Esophagus muscularis mucosa (tissue), 4 donors: ENCODE measurements at regions not wholly inside any gene's neighbourhood (a gene's known extent, or its start where the extent isn't known, plus 50 kb on each side); places are given as distances from the start of the nearest gene placed in this dataset.

Experiments
- DNase-seq: peaks from one replicate; pipeline ENCODE4 v3.0.0-alpha.2; 2017; ENCODE audit errors: extremely low spot score
- H3K27ac ChIP-seq, 4 donors: fragments of 200-600 bp; sonication (generic); replicated peaks in 1 of 4; 1 replicate in 3 of 4; 2 replicates in 1 of 4; pipeline ENCODE4 v1.5.1; 2016 to 2019; ENCODE audit warnings: mild to moderate bottlenecking in 1 of 4
- H3K27me3 ChIP-seq, 4 donors: fragments of 200-600 bp; sonication (generic); one replicate each; pipeline versions ENCODE4 v1.5.1 to v1.6.0; 2016 to 2019
- H3K36me3 ChIP-seq, 4 donors: fragments of 200-600 bp; sonication (generic); one replicate each; pipeline ENCODE4 v1.5.1; 2016 to 2019
- H3K4me1 ChIP-seq, 4 donors: fragments of 200-600 bp; sonication (generic); one replicate each; pipeline ENCODE4 v1.5.1; 2016 to 2019
- H3K4me3 ChIP-seq, 4 donors: fragments of 200-600 bp; sonication (generic); 1 replicate in 2 of 4; 2 replicates in 2 of 4; pipeline ENCODE4 v1.5.1; 2016 to 2019; ENCODE audit warnings: mild to moderate bottlenecking in 4 of 4, moderate library complexity in 1 of 4
- H3K9me3 ChIP-seq, 4 donors: fragments of 200-600 bp; sonication (generic); 1 replicate in 3 of 4; 2 replicates in 1 of 4; pipeline ENCODE4 v1.5.1; 2016 to 2019
- EP300 ChIP-seq: sonication (generic); formaldehyde crosslinking; IDR thresholded peaks from one replicate; pipeline ENCODE4 v1.6.1; 2017; ENCODE audit warnings: antibody characterized with exemption
- POLR2A ChIP-seq: fragments of 450-650 bp; IDR thresholded peaks from one replicate; pipeline ENCODE4 v1.6.1; 2017; ENCODE audit warnings: antibody characterized with exemption, moderate library complexity, mild to moderate bottlenecking, low read depth
- POLR2AphosphoS5 ChIP-seq, 2 donors: sonication (generic); formaldehyde crosslinking; IDR thresholded peaks; one replicate each; pipeline ENCODE4 v1.6.1; 2017; ENCODE audit warnings: antibody characterized with exemption in 2 of 2
- WGBS: methylation state at CpG from one replicate; pipeline ENCODE4 v1.1.5; 2018; 5-methylcytosine and 5-hydroxymethylcytosine counted together
- intact Hi-C: fragments of 100-400 bp; cut with DNase I; formaldehyde crosslinking; loops from one replicate; pipeline ENCODE4 v1.15.1; 2023
- TF ChIP-seq, protein P1 (sequence below), 3 experiments: fragments of 200-600 bp in 2 of 3; fragments of 450-650 bp in 1 of 3; sonication (generic) in 2 of 3; IDR thresholded peaks; one replicate each; pipeline ENCODE4 v1.5.1; 2017 to 2019; ENCODE audit warnings: antibody characterized with exemption in 3 of 3, mild to moderate bottlenecking in 2 of 3, moderate library complexity in 1 of 3

DNA sequence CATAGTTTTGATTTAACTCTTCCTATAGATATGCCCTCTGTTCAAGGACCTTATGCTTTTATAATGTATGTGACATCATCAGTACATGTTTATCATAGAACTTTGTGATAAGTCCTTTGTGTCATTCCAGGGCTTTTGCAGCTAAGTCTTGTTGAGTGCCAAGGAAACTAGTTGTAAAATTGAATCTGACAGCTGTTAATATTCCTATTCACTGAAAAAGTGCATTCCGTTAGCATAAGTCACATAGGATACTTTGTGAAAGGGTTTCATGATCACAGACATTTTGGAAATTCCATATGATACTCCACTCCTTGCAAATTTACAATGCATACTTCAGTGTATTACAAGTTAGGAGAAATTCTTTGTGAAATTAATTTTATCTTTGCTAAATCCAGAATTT is 503.4 kb downstream of the CCDC85A start:
- 64% methylated on average over 1 of the region's 1 CpG for WGBS
- intact Hi-C loops = no loop called here

DNA sequence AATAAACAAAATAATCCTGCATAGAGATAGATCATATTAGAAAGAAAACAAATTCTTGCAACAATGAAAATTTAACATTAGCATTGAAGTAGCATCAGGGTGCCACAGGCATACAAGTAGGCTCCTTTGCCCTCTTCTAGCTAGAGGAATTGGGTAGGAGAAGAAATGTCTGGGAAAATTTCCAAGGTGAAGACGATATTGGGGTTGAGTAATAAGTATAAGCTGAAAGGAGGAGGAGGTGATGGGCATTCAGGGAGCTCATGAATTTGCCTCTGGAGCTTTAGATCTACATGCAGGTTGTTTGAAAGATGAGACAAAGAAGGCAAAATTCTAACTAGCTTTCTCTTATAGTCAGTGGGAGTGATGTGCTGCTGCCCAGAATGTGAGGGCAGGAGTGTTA is 504.9 kb downstream of the CCDC85A start:
- Histone ChIP-seq H3K4me1 (no peaks in the 10 kb centered on the region), H3K9me3 (no peaks in the 10 kb centered on the region), H3K27ac (no peak overlapping the region), H3K27me3 (no peaks in the 10 kb centered on the region), H3K4me3 (no peak overlapping the region), H3K36me3 (no peaks in the 10 kb centered on the region)
- 44% methylated on average over 1 of the region's 1 CpG for WGBS
- no peak for DNase-seq
- intact Hi-C loops = no loop called here
- no peak for TF ChIP-seq POLR2A
- no peak for TF ChIP-seq EP300
- TF ChIP-seq, protein P1, sequence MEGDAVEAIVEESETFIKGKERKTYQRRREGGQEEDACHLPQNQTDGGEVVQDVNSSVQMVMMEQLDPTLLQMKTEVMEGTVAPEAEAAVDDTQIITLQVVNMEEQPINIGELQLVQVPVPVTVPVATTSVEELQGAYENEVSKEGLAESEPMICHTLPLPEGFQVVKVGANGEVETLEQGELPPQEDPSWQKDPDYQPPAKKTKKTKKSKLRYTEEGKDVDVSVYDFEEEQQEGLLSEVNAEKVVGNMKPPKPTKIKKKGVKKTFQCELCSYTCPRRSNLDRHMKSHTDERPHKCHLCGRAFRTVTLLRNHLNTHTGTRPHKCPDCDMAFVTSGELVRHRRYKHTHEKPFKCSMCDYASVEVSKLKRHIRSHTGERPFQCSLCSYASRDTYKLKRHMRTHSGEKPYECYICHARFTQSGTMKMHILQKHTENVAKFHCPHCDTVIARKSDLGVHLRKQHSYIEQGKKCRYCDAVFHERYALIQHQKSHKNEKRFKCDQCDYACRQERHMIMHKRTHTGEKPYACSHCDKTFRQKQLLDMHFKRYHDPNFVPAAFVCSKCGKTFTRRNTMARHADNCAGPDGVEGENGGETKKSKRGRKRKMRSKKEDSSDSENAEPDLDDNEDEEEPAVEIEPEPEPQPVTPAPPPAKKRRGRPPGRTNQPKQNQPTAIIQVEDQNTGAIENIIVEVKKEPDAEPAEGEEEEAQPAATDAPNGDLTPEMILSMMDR (IDR thresholded peaks at IDR 0.05) = no peak
- no peak for TF ChIP-seq POLR2AphosphoS5 (IDR thresholded peaks at IDR 0.05)

More for the DNA sequence above, 503.4 kb downstream of the CCDC85A start:
- Histone ChIP-seq H3K4me3 (no peak overlapping the region), H3K27ac (no peak overlapping the region), H3K4me1 (no peaks in the 10 kb centered on the region), H3K27me3 (no peaks in the 10 kb centered on the region), H3K36me3 (no peaks in the 10 kb centered on the region), H3K9me3 (no peaks in the 10 kb centered on the region)
- no peak for TF ChIP-seq POLR2AphosphoS5 (IDR thresholded peaks at IDR 0.05)
- TF ChIP-seq EP300 = no peak
- no peak for TF ChIP-seq POLR2A
- TF ChIP-seq, protein P1 (IDR thresholded peaks at IDR 0.05) = no peak
- DNase-seq = no peak

DNA sequence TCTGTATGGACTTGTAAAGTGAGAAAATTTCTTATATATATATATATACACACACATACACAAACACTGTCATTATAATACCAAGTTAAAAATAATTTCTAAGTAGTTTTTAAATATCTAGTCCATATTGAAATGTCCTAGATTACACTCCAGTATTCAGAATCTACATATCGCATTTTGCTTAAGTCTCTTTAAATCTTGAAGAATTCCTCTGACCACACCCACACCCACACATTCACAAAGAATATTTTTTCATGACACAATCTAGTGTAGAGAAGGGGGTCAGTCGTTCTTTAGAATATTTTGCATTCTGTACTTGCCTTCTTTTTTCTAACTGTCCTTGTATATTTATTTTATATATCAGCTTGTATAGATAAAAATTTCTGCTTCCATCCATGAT is 509.7 kb downstream of the CCDC85A start:
- no peak for DNase-seq
- Histone ChIP-seq H3K27me3 (no peaks in the 10 kb centered on the region), H3K27ac (no peak overlapping the region), H3K36me3 (no peaks in the 10 kb centered on the region), H3K4me1 (no peaks in the 10 kb centered on the region), H3K4me3 (no peak overlapping the region), H3K9me3 (no peaks in the 10 kb centered on the region)
- 82% methylated on average over 2 of the region's 2 CpGs for WGBS
- intact Hi-C loops = no loop called here
- no peak for TF ChIP-seq POLR2A

DNA sequence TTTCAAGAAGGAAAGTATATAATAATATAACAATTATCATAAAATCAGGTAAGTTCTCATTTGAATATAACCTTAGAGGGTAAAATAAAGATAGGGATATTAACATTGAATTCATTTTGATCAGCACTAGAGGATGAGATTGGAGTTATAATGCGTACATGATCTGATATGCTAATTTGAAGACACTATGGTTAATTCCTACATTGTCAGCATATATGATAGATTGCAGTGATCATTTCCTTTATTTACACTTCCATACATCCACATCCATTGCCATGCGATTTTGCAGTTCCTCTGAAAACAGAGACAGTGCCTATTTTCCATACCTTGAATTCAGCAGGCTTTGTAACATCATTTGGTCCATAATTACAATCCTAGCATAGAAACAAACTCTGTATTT is 519.2 kb downstream of the CCDC85A start:
- DNase-seq = no peak
- Histone ChIP-seq H3K4me3 (no peak overlapping the region), H3K27me3 (no peaks in the 10 kb centered on the region), H3K36me3 (no peaks in the 10 kb centered on the region), H3K27ac (no peak overlapping the region), H3K9me3 (peaks cover 0 to 15% (median 3%) of the 10 kb centered on the region in 4 donors), H3K4me1 (no peaks in the 10 kb centered on the region)
- WGBS = 82% methylated on average over 2 of the region's 2 CpGs
- intact Hi-C loops = no loop called here
- TF ChIP-seq POLR2AphosphoS5 (IDR thresholded peaks at IDR 0.05) = no peak
- TF ChIP-seq, protein P1 (IDR thresholded peaks at IDR 0.05) = no peak
- no peak for TF ChIP-seq POLR2A
- TF ChIP-seq EP300 = no peak

DNA sequence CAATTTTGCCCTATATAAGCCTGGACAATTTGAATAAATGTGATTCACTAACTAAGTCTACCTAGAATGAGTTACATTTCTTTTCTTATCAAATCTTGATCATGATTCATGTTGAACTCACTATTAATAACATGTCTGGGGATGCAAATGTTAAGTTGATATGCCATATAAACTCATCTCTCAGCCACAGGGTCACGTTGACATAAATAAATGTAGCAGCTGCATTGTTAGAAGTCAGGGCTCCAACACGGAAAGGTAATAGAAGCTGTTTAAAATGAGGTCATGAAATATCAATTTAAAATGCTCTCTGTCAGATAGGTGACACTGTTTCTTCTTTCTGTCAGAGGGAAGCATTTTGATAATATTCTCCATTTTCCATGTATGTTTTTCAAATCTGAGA is 521.9 kb downstream of the CCDC85A start:
- TF ChIP-seq POLR2AphosphoS5 (IDR thresholded peaks at IDR 0.05) = no peak
- TF ChIP-seq POLR2A = no peak
- TF ChIP-seq, protein P1 (IDR thresholded peaks at IDR 0.05) = no peak
- TF ChIP-seq EP300 = no peak
- H3K4me1 ChIP-seq = no peaks in the 10 kb centered on the region
- H3K4me3 ChIP-seq = no peak overlapping the region
- 60% methylated on average over 2 of the region's 2 CpGs for WGBS
- no peaks in the 10 kb centered on the region for H3K36me3 ChIP-seq
- H3K27ac ChIP-seq = no peak overlapping the region
- no peaks in the 10 kb centered on the region for H3K27me3 ChIP-seq
- H3K9me3 ChIP-seq = no peaks in the 10 kb centered on the region
- intact Hi-C loops = no loop called here
- DNase-seq = no peak
